ENCODE measurements at regions not wholly inside any gene's neighbourhood (a gene's known extent, or its start where the extent isn't known, plus 50 kb on each side); places are given as distances from the start of the nearest gene placed in this dataset.

DNA sequence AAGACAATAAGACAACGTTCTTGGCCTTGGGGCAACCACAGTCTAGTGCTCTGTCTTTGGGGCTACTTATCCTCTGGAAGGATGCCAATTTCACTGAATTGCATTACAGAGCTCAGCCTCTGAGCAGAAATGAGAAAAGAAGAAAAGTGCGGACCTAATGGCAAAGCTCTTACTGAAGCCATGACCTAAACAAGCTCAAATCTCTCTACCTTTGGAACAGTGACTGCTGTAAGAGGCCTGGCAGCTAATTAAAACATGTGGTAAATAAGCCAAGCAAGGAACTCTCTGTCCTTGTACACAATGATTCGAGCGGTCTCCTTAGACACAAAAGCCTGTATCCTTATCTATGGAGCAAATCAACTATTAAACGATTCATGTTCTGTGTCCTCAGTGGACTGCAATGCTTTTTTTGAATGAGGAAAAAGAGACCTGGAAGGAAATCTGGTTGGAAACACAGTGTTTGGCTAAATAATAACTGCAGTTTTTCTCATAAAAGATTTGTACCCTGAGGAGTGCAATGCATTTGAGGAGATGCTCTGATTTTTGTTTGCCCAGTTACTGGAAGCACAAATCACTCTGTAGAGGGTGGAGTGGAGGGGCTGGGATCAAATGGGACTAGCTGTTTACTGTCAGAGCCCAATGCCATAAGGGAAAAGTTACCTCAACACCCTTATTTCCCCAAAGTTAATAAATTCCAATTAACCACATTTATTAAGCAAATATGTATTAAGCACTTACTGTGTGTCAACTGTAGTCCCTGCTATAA lies 113.9 kb downstream of the NDUFA12 start:
- Histone ChIP-seq H3K36me3 (no peaks in the 10 kb centered on the region), H3K4me1 (no peaks in the 10 kb centered on the region), H3K9me3 (no peaks in the 10 kb centered on the region), H3K4me3 (no peak overlapping the region), H3K27me3 (no peaks in the 10 kb centered on the region), H3K27ac (no peak overlapping the region)
- DNase-seq: no peak
- intact Hi-C loops (cut with DNase I): no loop called here
- no peak for ATAC-seq
- no peak for TF ChIP-seq CTCF (IDR thresholded peaks at IDR 0.05)

DNA sequence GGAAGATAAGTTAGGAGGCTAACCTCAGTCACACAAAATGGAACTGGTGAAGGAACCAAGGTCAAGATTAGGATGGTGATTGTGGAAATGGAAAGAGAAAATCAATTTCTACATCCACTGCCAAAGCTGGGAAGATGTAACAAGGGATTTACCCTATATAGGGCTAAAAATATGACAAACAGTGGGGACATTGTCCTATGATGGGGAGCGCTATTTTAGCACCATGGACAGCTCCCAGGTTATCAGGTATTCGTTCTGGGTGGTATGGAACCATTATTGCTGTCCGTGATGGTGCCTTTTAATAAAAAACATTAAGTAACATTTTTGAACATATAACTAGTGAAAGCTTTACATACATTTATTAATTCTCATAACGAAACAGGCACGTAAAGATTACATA lies 124.0 kb downstream of the NDUFA12 start:
- H3K27me3 ChIP-seq: no peaks in the 10 kb centered on the region
- TF ChIP-seq CTCF (IDR thresholded peaks at IDR 0.05): no peak
- ATAC-seq (no peak), DNase-seq (no peak)
- intact Hi-C loops (cut with DNase I): no loop called here
- no peak overlapping the region for H3K4me3 ChIP-seq
- H3K27ac ChIP-seq: no peak overlapping the region
- no peaks in the 10 kb centered on the region for H3K36me3 ChIP-seq
- H3K4me1 ChIP-seq: no peaks in the 10 kb centered on the region
- no peaks in the 10 kb centered on the region for H3K9me3 ChIP-seq

DNA sequence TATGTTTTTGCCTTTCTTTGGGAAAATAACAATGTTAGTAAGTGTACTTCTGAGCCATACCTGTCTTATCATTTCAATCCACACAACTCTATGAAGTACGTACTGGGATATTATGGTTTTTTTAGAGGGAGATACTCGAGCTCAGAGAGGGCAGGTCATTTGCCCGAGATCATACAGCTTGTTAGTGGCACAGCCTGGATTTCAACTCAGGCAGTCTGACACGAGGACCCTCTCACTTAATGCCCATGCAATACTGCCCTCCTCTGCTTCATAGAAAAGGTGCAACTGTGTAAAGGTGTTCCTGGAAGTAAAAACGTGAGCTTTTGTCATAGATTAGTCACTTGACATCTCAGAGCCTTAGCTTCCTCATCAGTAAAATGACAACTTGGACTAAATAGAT lies 128.0 kb downstream of the NDUFA12 start:
- intact Hi-C loops (cut with DNase I): no loop called here
- TF ChIP-seq CTCF (IDR thresholded peaks at IDR 0.05): peak; percentile 29
- Histone ChIP-seq H3K27me3 (peaks cover 22% of the 10 kb centered on the region), H3K27ac (no peak overlapping the region), H3K36me3 (no peaks in the 10 kb centered on the region), H3K4me1 (peaks cover 7% of the 10 kb centered on the region), H3K9me3 (no peaks in the 10 kb centered on the region), H3K4me3 (no peak overlapping the region)
- ATAC-seq (peak; percentile 31), DNase-seq (no peak)

- Histone ChIP-seq H3K36me3 (no peaks in the 10 kb centered on the region), H3K27me3 (peaks cover 22% of the 10 kb centered on the region), H3K4me3 (peak overlapping the region; percentile 51), H3K4me1 (peaks cover 7% of the 10 kb centered on the region), H3K9me3 (no peaks in the 10 kb centered on the region), H3K27ac (no peak overlapping the region)
- DNase-seq (no peak), ATAC-seq (no peak)
- TF ChIP-seq CTCF (IDR thresholded peaks at IDR 0.05): no peak
- intact Hi-C loops (cut with DNase I): no loop called here
Measured at GRCh38 chr12:94874518-94875302, 128.8 kb downstream of the NDUFA12 start.

GRCh38 chr12:94873734-94874517 lies 129.6 kb downstream of the NDUFA12 start:
- H3K36me3 ChIP-seq: no peaks in the 10 kb centered on the region
- intact Hi-C loops (cut with DNase I): no loop called here
- peak overlapping the region; percentile 51 for H3K4me3 ChIP-seq
- DNase-seq: no peak
- no peaks in the 10 kb centered on the region for H3K9me3 ChIP-seq
- no peak for ATAC-seq
- peaks cover 22% of the 10 kb centered on the region for H3K27me3 ChIP-seq
- no peak overlapping the region for H3K27ac ChIP-seq
- H3K4me1 ChIP-seq: peaks cover 7% of the 10 kb centered on the region
- TF ChIP-seq CTCF (IDR thresholded peaks at IDR 0.05): no peak

Data from upper lobe of right lung (tissue), 1 donor.